ENCODE measurements at regions not wholly inside any gene's neighbourhood (a gene's known extent, or its start where the extent isn't known, plus 50 kb on each side); places are given as distances from the start of the nearest gene placed in this dataset.
"Not testable (repeated sequence)": the region's sequence is repeated elsewhere in the genome, so short reads cannot be mapped to it uniquely, and the experiment has no call there.

DNA sequence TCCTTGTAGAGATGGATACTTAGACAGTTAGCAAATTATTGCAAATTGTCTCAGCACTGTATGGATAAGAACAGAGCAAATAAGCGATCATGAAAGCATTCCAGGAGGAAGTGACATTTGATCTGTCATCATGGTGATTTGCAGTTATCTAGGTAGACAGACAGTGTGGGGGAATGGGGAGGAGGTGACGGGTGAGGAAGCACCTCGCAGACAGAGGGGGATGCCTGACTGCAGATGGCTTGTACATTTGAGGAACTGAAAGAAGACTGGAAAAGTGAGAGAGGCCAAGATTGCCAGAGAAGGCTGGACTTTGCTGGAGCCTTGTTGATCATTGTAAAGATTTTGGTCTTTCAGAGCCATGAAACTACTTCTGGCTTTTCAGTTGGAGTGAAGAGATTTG is 318.2 kb upstream of the CELF2 start:
- DNase-seq (ENCODE audit: low read depth), result no peak

DNA sequence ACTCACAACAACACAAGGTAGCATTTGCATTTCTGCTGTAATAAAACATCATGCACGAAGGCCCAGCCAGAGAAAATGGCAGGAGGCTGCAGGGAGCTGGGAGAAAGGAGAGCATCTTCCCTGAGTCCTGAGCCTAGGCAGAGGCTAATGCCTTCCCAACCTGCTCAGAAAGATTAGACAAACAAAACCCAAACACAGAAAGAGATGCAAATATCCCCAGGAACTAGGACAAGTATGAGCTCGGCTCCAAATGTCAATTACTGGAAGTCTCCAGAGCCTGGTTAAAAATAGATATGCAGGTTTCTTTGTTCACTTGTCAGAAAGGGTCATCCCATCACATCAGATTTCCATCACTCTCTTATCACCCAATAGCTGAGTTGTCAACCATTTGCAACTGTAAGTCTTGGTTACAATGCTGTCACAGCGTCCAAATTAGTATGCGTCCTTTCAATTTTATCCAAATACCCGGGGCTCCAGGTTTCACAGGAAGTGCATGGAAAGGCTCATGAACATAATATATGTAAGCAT is 316.5 kb upstream of the CELF2 start:
- no peak for DNase-seq (ENCODE audit: low read depth)

DNA sequence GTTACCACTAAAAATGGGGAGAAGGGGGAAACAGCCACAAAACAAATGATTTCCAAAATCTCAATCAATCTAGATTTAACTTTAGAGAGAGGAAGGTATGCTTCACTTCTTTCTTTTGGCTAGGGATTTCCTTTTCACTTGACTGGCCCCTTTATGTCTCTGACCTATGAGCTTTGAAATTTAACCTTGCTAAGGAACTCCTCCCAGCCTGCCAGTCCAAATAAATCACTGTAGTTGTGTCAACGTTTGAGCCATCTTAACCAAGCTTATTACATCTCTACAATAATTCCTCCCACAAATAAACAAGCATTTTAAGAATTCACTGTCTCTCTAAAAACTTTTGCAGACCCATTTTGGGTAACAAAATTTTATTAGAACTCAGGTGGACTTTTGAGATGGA is 315.5 kb upstream of the CELF2 start:
- DNase-seq (ENCODE audit: low read depth), result no peak

DNA sequence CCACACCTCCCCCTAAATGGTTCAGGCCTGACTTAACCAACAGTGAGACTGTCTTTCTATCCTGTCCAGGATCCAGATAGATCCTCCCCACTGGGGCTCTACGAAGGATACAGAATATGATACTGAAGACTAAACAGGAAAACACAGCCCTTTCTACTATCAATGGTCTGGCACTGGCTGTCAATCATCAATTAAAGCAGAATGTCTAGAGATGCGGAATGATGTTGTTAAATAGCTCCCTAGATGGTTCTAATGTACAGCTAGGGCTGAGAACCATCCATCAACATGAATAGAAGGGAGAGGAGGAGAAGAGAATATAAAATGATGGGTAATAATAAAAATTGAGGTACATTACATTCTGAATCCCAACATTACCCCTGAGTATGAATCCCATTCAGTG is 314.3 kb upstream of the CELF2 start:
- no peak for DNase-seq (ENCODE audit: low read depth)

DNA sequence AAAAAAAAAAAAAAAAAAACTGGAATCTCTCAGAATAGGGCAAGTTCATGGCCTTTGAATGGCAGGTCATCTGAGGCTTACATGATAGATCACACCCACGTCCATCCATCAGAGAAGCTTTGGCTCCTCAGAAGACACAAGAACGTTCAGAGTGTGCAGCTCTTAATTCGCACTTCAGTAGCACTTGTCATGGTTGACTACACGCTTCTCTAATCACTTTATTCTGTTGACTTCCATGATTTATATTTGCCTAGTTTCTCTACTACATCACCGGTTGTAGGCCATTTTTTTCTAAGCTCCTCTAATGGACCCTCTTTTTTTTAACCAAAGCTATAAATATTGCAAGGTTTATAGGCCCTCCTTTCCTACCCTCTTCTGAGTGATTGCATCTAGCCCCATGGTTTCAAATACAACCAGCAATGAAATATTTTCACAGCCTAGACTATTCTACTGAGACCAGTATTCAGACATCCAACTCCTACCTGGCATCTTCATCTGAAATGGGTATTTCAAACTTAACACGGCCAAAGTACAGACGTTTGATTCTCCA is 305.4 kb upstream of the CELF2 start:
- DNase-seq (ENCODE audit: low read depth), result no peak

DNA sequence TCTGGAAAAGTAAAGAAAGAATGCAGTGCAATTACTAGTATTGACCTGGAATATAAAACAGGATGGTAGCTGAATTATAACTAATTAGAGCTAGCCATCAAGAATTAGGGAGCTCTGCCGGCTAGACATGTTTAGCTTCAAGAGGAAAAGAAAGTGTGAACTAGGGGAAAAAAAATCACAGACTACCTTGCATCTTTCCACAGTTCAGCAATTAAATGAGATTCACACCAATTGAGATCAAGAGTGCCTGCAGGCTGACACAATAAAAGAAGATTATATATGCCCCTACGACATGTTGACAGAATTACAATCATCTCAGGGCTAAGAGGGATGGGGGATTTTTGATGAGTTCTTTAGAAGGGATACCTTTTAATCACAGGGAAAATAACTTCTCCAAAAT is 303.3 kb upstream of the CELF2 start:
- DNase-seq (ENCODE audit: low read depth), result no peak

DNA sequence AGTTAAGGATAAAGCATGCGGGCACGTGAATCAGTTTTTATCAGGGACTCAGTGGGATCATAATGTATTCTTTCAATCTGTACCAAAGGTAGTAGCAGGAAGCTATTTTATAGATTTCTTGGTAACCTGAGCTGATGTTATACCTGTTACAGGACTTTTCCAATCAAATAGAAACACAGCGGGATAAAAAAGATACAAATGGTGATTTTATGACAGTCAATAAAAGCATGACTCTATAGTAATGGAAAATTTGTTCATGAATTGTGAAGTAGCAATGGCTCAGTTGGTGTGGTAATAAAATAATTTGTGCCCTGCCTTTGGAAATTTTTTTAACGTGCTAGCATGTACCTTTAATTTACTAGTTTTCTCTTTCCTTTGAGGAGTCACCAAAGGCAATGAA is 300.7 kb upstream of the CELF2 start:
- no peak for DNase-seq (ENCODE audit: low read depth)

DNA sequence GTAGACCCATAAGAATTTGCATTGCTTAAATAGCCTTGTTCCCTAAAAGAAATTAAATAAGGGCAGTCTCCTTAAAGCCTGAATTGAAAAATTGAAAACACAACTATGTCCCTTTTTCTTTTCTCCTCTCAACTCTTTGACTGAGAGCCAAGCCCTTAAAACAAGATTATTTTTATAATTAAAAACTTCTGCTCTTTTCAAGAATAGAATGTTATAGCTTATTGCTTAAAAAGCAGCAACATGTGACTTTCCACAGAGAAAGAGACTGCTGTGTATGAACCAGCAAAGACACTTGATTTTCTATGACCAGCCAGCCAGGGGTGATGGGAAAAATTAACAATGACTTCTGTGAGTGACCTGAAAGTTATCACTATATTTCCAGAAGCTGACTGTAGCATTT is 295.2 kb upstream of the CELF2 start:
- DNase-seq (ENCODE audit: low read depth), result no peak

DNA sequence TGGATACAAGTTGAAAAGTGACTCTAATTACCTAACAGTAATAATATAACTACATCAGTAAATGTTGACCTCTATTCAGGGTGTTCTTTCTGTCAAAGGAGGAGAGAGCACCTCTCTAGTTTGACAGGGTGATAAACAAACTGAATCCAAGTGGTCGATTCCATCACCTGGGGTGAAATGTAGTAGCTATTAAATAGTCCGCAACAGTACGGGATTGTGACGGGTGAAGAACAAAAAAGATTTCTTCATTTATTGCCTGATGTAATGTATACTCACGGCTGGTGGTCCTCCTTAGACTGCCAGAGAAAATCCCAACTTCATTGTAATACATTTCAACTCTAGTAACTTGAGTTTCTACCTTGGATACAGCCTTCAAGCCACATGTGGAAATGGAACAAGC is 292.5 kb upstream of the CELF2 start:
- DNase-seq (ENCODE audit: low read depth), result no peak

DNA sequence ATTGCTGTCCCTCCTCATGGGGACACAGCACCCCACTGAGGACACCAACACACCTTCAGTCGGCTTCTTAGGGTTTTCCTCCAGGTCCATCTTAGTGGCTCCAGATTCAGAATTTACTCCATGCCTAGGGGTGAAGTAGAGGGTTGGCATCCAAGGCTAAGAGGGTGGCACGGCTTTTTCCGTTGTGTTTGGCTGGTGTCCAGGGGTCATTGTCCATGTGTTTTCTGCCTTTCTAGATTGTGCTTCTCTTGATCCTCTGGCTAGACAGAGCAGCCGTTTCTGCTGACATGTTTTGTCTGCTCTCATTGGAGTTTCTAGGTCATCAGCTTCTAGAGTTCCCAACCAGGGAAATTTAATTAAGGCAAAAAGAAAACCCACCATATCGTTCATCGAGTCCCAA is 291.6 kb upstream of the CELF2 start:
- DNase-seq (ENCODE audit: low read depth), result no peak

DNA sequence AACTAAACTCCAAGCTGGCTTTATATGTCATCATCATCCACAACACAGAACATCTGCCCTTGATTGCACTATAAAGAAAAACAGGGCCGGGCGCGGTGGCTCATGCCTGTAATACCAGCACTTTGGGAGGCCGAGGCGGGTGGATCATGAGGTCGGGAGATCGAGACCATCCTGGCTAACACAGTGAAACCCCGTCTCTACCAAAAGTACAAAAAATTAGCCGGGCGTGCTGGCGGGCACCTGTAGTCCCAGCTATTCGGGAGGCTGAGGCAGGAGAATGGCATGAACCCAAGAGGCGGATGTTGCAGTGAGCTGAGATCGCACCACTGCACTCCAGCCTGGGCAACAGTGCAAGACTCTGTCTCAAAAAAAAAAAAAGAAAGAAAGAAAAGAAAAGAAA is 290.3 kb upstream of the CELF2 start:
- not testable (repeated sequence) for DNase-seq (ENCODE audit: low read depth)

DNA sequence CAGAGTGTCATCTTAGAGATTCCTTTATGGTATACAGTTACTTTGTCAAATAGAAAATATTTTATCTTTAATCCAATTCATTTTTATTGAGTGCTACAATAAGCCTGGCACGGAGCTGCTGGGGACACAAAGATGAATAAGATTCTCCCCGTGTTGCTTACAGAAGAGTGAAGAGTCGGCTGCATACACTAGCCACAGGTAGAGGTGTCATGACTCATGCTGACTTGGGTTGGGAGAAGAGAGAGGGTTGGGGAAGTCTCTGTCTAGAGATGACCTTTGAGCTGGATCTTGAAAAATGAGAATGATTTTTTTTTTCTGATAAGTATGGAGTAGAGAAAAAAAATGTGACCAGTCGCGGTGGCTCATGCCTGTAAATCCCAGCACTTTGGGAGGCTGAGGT is 289.9 kb upstream of the CELF2 start:
- no peak for DNase-seq (ENCODE audit: low read depth)

DNA sequence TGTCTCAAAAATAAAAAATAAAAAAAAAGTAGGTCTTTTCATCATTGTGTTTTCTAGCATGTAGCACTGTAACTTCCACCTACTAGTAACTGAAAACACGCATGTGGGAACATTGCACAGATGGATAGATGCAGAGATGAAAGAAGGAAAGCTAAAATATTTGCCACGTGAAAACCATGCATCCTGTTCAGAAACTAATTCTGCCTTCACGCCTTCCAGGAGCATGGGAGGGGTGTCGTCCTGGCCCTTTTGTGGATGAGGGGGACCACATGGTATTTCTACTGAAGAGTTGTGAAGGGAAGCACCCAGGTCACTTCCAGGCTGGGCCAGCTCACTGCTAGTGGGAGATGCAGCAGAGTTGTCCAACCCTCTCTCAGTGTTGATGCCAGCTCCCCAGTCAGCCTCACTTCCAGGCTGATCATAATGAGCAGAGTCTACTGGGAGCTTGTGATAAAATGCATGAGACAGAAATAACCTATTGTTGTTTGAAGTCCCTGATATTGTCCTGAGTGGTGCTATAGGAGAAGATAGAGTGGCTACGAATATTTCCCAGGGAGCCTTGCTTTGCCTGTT is 287.1 kb upstream of the CELF2 start:
- DNase-seq (ENCODE audit: low read depth), result no peak

DNA sequence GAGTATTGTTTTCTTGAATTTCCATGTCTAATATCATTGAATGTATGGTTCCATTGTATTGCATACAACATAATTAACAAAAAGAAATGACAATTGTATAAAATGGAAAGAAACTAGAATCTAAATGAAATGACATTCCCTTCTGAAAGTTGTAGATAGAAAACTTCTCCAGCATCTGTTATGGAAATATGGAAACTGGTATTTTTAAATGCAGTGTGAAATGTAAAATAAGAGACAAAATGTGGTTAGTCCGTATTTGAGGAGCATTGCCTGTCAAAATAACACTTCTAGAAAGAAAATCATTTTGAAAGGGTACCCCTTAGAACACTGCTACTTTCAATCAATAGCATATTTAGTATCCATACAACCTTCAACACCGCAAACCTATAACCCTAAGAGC is 286.3 kb upstream of the CELF2 start:
- DNase-seq (ENCODE audit: low read depth), result no peak

DNA sequence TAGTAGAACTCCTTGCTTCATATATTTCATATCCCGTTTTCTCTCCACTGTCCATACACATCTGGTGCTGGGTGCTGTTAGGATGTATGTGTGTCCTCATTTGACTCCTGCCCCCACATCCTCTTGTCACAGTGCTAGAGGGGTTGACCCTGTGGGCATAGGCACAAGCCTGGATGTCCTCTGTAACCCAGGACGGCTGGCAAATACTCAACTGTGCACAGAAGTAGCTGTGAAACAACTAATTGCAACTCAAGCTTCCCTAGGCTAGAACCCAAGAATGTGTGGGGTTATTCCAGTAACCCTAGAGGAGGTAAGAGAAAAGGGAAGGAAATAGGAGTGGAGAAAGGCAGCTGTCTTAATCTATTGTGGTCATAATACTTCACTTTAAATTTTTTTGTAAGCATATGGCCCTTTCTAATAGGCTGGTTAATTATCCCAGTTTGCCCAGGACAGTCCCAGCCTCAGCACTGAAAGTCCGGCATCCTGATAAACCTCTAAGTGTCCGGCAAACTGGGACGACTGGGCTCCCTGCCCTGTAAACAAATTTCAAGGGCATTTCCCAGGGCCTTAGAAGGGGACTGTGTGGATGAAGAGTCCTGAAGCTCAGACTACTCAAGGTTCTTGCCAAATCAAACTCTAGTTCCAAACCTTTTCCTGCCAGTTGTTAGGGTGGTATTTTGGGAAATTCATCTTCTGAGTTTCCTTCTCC is 283.2 kb upstream of the CELF2 start:
- DNase-seq (ENCODE audit: low read depth), result no peak

DNA sequence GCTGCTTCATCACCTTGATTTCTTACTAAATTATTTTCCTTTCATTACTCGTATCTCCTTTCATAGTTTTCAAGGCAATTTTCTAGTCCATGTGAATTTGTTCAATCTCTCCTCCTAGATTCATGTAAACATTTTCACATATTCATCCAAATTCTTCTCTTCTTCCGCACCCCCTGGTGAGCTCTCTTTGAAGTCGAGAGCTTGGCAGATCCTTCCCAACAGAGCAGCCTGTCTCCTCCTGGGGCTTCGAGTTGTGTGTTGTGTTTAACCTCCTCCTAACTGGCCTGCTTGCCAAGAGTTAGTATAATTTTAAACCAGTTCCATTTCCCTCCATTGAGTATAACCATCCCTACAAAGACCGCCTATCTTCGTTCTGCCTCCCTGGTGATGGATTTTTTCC is 272.4 kb upstream of the CELF2 start:
- DNase-seq (ENCODE audit: low read depth), result no peak

DNA sequence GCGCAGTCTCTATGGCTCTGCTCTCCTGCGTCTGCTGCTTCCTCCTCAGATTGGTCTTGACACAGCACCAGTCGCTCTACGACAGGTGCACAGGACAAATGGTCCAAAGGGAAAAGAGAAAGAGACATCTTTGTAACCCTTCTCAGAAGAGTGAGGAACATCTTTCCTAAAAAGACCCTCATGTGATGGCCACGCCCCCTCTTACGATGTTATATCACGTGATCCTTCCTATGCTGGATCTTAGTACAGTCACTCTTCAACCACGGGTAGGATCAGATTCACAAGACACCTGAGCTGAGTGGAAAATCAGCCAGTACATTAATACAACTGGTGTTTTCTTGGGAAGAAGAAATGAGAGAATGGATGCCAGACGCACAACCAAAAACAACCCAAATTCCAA is 262.2 kb upstream of the CELF2 start:
- no peak for DNase-seq (ENCODE audit: low read depth)

DNA sequence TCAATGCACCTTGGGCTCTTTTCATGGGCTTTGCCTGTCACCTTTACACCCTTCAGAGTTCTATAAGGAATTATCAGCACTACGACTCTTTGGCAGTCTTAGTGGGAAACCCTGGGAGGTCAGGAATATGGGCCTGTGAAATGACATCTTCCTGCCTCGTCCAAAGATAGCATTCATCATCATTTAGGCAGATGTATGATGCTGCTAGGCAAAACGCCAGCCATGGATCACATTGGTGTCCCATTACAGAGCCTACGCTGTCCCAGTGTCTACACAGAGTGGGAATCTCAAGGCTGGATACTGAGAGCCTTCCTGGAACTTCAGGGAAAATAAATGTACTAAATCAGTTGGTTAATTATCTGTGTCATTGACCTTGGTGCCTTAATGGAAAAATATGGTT is 259.4 kb upstream of the CELF2 start:
- no peak for DNase-seq (ENCODE audit: low read depth)

DNA sequence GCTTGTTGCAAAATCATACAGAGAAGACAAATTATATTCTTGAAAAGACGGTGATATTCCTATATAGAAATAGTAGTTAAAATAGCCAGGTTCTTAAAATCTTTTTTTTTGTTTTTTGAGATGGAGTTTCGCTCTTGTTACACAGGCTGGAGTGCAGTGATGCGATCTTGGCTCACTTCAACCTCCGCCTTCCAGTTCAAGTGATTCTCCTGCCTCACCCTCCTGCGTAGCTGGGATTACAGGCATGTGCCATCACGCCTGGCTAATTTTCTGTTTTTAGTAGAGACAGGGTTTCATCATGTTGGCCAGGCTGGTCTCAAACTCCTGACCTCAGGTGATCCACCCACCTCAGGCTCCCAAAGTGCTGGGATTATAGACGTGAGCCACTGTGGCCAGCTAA is 257.9 kb upstream of the CELF2 start:
- DNase-seq (ENCODE audit: low read depth), result not testable (repeated sequence)

DNA sequence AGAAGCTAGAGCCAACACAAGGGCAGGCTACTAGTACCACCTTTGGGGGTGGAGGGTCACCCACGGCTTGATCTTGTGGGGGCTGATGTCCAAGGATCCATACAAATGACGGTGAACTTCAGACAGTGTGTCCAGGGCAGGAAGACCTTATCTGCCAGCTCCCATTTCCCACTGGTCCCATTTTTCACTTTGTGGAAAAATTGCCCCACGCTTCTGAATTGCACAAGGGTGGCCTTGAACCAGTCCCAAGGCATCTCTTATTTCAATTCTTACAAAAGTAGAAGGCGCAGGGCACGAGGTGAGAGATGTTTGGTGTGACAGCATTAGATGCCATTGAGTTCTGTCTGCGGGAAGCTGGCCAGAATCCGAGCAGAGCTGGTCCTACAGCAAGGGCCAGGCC is 252.7 kb upstream of the CELF2 start:
- no peak for DNase-seq (ENCODE audit: low read depth)

DNA sequence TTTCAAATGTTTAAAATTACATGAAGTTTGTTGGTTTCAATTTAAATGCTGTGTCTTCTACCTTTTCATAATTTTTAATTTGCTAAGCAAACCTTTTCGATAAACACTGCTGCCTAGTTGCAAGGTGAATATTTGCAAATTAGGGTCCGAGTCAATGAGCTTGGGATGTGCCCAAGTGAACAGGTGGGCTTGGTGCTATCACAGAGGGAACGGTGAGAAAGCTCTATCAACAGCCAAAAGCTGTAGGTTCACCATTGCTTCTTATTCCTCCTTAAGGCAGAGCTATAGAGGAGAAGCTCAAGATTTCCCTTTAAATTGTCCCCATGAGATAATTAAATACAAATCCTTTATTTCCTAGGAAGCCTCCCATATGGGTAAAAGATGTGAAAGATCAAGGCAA is 245.3 kb upstream of the CELF2 start:
- DNase-seq (ENCODE audit: low read depth), result no peak

DNA sequence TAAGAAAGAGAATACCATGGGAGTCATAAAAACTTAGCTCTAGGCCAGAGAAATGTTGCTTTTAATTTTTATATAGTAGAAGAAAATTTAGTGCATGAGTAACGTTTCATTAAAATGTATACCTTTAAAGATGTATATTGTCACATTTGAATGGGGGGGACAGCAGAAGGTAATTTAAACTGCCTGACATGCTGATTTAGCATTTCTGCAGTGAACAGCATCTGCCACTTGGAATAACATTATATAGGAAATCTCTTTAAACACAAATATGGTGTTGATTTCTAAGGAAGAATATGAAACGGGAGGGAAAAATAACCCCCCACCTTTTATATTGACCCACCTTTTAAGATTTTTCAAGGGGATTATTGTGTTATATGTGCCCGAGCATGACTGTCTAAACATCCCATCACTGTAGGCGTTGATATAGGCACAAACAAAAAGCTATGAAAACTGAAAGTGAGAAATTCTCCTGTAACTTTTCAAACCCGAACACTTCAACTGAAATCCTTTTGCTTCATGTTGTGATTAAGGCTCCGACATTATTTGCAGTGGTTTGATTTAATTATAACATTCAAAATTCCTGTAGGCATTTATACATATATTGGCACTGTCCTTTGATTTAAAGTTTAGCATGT is 244.7 kb upstream of the CELF2 start:
- no peak for DNase-seq (ENCODE audit: low read depth)

DNA sequence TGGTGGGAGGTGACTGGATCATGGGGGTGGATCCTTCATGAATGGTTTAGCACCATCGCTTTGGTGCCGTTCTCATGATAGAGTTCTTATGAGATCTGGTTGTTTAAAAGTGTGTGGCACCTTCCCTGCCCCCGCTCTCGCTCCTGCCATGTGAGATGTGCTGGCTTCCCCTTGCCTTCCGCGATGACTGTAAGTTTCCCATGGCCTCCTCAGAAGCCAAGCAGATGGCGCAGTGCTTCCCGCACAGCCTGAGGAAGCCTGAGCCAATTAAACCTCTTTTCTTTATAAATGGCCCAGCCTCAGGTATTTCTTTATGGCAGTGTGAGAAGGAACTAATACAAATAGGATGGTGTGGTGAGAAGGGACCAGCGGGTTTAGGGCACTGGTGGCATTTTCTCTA is 243.3 kb upstream of the CELF2 start:
- no peak for DNase-seq (ENCODE audit: low read depth)

All from RPMI7951 (cell line).